Ishikawa (cell line): ENCODE measurements at regions not wholly inside any gene's neighbourhood (a gene's known extent, or its start where the extent isn't known, plus 50 kb on each side); places are given as distances from the start of the nearest gene placed in this dataset.

ENCODE experiments used
- CEBPB ChIP-seq: IDR thresholded peaks from 2 replicates; pipeline ENCODE4 v1.6.1; 2012
- CREB1 ChIP-seq: IDR thresholded peaks from 2 replicates; pipeline ENCODE4 v1.6.1; 2012; ENCODE audit warnings: low read depth
- EGR1 ChIP-seq: IDR thresholded peaks from 2 replicates; pipeline ENCODE4 v1.6.1; 2012
- EP300 ChIP-seq: IDR thresholded peaks from 2 replicates; pipeline ENCODE4 v1.6.1; 2012; ENCODE audit warnings: borderline replicate concordance
- FOXM1 ChIP-seq: IDR thresholded peaks from 2 replicates; pipeline ENCODE4 v1.6.1; 2012; ENCODE audit warnings: low read depth, borderline replicate concordance
- NFIC ChIP-seq: IDR thresholded peaks from 2 replicates; pipeline ENCODE4 v1.6.1; 2012
- RAD21 ChIP-seq: IDR thresholded peaks from 2 replicates; pipeline ENCODE4 v1.6.1; 2012; ENCODE audit warnings: low read depth
- TAF1 ChIP-seq: IDR thresholded peaks from 2 replicates; pipeline ENCODE4 v1.6.1; 2012; ENCODE audit warnings: low read depth, mild to moderate bottlenecking
- TCF12 ChIP-seq: IDR thresholded peaks from 2 replicates; pipeline ENCODE4 v1.6.1; 2012; ENCODE audit warnings: low read depth
- TEAD4 ChIP-seq: IDR thresholded peaks from 2 replicates; pipeline ENCODE4 v1.6.1; 2012
- YY1 ChIP-seq: IDR thresholded peaks from 2 replicates; pipeline ENCODE4 v1.6.1; 2012; ENCODE audit warnings: low read depth
- ZBTB7A ChIP-seq: IDR thresholded peaks from 2 replicates; pipeline ENCODE4 v1.6.1; 2012; ENCODE audit warnings: low read depth
- TF ChIP-seq, protein P1 (sequence below): IDR thresholded peaks from 2 replicates; pipeline ENCODE4 v1.6.1; 2012
- TF ChIP-seq, protein P2 (sequence below): IDR thresholded peaks from 2 replicates; pipeline ENCODE4 v1.6.1; 2012; ENCODE audit warnings: low read depth, mild to moderate bottlenecking
- TF ChIP-seq, protein P3 (sequence below): IDR thresholded peaks from 2 replicates; pipeline ENCODE4 v1.6.1; 2012

DNA sequence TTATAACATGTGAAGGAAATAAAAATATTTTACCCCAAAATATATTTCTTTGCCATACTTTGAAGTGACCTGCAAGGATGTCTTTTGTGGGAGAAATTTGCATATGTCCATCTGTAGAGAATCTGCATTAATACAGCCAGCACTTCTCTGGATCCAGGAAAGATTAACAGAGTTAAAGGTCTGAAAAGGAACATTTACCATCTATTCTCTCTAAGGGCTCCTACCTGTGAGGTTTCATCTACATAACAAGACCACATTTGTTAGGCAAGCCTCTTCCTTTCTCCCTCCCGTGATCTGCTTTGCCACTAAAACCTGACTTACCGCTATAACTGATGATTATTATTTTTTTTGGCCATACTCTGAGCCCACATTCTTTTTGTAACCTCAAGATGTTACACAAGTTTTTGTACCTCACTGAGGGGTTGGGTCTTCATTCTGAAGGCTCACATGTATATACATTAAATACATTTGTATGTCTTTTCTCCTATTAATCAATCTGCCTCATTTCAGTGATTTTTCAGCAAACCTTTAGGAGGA is 129.4 kb downstream of the AKR1D1 start:
- TF ChIP-seq, protein P1, sequence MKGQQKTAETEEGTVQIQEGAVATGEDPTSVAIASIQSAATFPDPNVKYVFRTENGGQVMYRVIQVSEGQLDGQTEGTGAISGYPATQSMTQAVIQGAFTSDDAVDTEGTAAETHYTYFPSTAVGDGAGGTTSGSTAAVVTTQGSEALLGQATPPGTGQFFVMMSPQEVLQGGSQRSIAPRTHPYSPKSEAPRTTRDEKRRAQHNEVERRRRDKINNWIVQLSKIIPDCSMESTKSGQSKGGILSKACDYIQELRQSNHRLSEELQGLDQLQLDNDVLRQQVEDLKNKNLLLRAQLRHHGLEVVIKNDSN: no peak
- TF ChIP-seq ZBTB7A (no peak), FOXM1 (no peak), NFIC (no peak), TEAD4 (no peak), CEBPB (no peak), YY1 (no peak), TCF12 (no peak), TAF1 (no peak), EP300 (no peak), EGR1 (no peak), CREB1 (no peak), RAD21 (no peak)
- TF ChIP-seq, protein P2, sequence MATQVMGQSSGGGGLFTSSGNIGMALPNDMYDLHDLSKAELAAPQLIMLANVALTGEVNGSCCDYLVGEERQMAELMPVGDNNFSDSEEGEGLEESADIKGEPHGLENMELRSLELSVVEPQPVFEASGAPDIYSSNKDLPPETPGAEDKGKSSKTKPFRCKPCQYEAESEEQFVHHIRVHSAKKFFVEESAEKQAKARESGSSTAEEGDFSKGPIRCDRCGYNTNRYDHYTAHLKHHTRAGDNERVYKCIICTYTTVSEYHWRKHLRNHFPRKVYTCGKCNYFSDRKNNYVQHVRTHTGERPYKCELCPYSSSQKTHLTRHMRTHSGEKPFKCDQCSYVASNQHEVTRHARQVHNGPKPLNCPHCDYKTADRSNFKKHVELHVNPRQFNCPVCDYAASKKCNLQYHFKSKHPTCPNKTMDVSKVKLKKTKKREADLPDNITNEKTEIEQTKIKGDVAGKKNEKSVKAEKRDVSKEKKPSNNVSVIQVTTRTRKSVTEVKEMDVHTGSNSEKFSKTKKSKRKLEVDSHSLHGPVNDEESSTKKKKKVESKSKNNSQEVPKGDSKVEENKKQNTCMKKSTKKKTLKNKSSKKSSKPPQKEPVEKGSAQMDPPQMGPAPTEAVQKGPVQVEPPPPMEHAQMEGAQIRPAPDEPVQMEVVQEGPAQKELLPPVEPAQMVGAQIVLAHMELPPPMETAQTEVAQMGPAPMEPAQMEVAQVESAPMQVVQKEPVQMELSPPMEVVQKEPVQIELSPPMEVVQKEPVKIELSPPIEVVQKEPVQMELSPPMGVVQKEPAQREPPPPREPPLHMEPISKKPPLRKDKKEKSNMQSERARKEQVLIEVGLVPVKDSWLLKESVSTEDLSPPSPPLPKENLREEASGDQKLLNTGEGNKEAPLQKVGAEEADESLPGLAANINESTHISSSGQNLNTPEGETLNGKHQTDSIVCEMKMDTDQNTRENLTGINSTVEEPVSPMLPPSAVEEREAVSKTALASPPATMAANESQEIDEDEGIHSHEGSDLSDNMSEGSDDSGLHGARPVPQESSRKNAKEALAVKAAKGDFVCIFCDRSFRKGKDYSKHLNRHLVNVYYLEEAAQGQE: no peak
- TF ChIP-seq, protein P3, sequence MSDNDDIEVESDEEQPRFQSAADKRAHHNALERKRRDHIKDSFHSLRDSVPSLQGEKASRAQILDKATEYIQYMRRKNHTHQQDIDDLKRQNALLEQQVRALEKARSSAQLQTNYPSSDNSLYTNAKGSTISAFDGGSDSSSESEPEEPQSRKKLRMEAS: no peak

DNA sequence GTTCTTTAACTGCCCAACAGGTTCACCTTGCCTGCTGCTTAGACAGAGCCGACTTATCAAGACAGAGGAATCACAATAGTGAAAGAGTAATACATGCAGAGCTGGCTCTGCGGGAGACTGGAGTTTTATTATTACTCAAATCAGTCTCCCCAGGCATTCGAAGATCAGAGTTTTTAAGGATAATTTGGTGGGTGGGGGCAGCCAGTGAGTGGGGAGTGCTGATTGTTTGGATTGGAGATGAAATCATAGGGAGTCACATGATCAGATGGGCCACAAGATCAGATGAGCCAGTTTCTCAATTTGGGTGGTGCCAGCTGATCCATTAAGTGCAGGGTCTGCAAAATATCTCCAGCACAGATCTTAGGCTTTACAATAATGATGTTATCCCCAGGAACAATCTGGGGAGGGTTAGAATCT is 131.3 kb downstream of the AKR1D1 start:
- TF ChIP-seq RAD21 (no peak), CEBPB (no peak), TAF1 (no peak), EP300 (no peak), TEAD4 (no peak), NFIC (no peak), EGR1 (no peak), ZBTB7A (no peak), FOXM1 (no peak), TCF12 (no peak), CREB1 (no peak)
- TF ChIP-seq, protein P1: no peak
- TF ChIP-seq, protein P3: no peak

DNA sequence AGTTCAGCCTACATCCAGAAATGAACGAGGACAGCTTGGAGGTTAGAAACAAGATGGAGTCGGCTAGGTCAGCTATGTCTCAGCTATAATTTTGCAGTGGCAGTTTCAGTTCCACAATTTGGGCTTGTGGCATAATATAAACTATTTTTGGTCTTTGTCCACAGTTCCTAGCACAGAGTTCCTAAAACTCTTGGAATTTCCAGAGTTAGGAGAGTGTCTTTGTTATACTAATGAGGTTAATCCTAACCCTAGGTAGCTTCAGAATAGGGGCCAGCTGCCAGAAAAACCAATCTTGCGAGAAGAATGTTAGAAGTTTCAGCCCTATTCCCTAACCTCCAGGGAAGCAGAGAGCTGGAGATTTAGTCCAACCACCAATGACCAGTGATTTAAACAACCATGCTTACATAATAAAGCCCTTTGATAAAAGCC is 131.9 kb downstream of the AKR1D1 start:
- TF ChIP-seq, protein P3: no peak
- TF ChIP-seq, protein P1: no peak
- no peak for TF ChIP-seq RAD21
- TF ChIP-seq EGR1: no peak
- no peak for TF ChIP-seq EP300
- TF ChIP-seq FOXM1: no peak
- TF ChIP-seq TCF12: no peak
- no peak for TF ChIP-seq TAF1
- no peak for TF ChIP-seq CEBPB
- TF ChIP-seq, protein P2: no peak

DNA sequence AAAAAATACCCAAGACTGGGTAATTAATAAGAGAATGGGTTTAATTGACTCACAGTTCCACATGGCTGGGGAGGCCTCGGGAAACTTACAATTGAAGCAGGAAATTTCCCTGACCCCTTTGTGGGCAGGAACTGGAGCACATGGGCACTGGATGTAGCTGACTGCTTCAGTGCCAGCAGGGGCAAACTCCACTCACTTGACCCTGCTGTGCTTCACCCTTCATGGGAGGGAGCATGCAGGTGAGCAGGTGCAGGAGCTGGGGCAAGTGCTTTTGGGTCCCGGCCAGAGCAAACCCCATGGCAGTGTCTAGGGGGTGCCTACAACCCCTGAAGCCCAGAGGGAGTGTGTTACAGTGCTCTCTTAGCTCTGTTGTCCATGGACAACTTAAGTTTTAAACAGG is 132.6 kb downstream of the AKR1D1 start:
- TF ChIP-seq ZBTB7A (no peak), YY1 (no peak)

DNA sequence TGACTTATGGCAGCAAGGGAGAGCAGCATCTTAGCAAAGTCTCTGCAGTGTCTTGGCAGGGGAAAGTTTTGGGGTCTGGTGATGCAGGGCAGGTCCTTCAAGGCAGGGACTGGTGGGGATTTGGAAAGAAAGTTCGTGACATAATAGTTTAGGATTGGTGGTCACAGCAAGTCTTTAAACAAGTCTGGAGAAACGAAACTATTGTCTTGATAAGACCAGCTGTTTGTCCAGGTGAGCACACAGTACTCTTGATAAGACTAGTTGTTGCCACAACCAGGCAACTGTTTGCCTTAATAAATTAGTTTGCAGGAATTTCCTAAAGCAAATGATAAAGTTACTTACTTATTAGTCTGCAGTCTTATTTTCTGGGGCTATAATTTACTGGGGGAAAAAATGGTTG is 136.1 kb downstream of the AKR1D1 start:
- no peak for TF ChIP-seq FOXM1
- TF ChIP-seq EP300: no peak

DNA sequence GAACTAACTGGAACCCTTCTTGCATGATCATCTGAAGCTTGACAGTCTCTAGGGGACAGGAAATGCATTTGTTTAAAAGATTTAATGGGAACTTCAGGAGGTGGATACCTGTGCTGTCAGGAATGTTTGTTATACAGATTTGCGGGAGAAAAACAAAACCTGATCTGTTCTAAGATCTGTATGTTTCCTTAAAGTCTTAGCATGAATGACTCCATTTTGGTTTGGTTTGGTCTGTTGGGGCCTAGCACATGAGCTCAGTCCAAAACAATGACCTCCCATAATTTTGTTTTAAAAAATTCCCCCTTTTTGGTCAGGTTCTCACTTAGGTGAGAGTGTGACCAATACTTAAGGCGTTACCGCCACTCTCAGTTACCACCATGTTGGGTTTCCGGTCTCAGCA is 138.7 kb downstream of the AKR1D1 start:
- TF ChIP-seq, protein P1: no peak
- no peak for TF ChIP-seq TEAD4
- TF ChIP-seq CEBPB: no peak
- TF ChIP-seq FOXM1: no peak
- TF ChIP-seq TCF12: no peak
- TF ChIP-seq YY1: no peak
- no peak for TF ChIP-seq ZBTB7A
- TF ChIP-seq CREB1: no peak
- TF ChIP-seq NFIC: no peak
- TF ChIP-seq RAD21: no peak
- TF ChIP-seq, protein P3: no peak
- TF ChIP-seq TAF1: no peak
- TF ChIP-seq, protein P2: no peak
- no peak for TF ChIP-seq EGR1
- TF ChIP-seq EP300: no peak
